Ishikawa (cell line): ENCODE measurements at regions not wholly inside any gene's neighbourhood (a gene's known extent, or its start where the extent isn't known, plus 50 kb on each side); places are given as distances from the start of the nearest gene placed in this dataset.

Source experiments
- CEBPB ChIP-seq: IDR thresholded peaks from 2 replicates; pipeline ENCODE4 v1.6.1; 2012
- CREB1 ChIP-seq: IDR thresholded peaks from 2 replicates; pipeline ENCODE4 v1.6.1; 2012; ENCODE audit warnings: low read depth
- EGR1 ChIP-seq: IDR thresholded peaks from 2 replicates; pipeline ENCODE4 v1.6.1; 2012
- EP300 ChIP-seq: IDR thresholded peaks from 2 replicates; pipeline ENCODE4 v1.6.1; 2012; ENCODE audit warnings: borderline replicate concordance
- FOXM1 ChIP-seq: IDR thresholded peaks from 2 replicates; pipeline ENCODE4 v1.6.1; 2012; ENCODE audit warnings: low read depth, borderline replicate concordance
- MAX ChIP-seq: IDR thresholded peaks from 2 replicates; pipeline ENCODE4 v1.6.1; 2012
- NFIC ChIP-seq: IDR thresholded peaks from 2 replicates; pipeline ENCODE4 v1.6.1; 2012
- RAD21 ChIP-seq: IDR thresholded peaks from 2 replicates; pipeline ENCODE4 v1.6.1; 2012; ENCODE audit warnings: low read depth
- TAF1 ChIP-seq: IDR thresholded peaks from 2 replicates; pipeline ENCODE4 v1.6.1; 2012; ENCODE audit warnings: low read depth, mild to moderate bottlenecking
- TCF12 ChIP-seq: IDR thresholded peaks from 2 replicates; pipeline ENCODE4 v1.6.1; 2012; ENCODE audit warnings: low read depth
- TEAD4 ChIP-seq: IDR thresholded peaks from 2 replicates; pipeline ENCODE4 v1.6.1; 2012
- USF1 ChIP-seq: IDR thresholded peaks from 2 replicates; pipeline ENCODE4 v1.6.1; 2012
- YY1 ChIP-seq: IDR thresholded peaks from 2 replicates; pipeline ENCODE4 v1.6.1; 2012; ENCODE audit warnings: low read depth
- ZBTB7A ChIP-seq: IDR thresholded peaks from 2 replicates; pipeline ENCODE4 v1.6.1; 2012; ENCODE audit warnings: low read depth
- TF ChIP-seq, protein P1 (sequence below): IDR thresholded peaks from 2 replicates; pipeline ENCODE4 v1.6.1; 2012; ENCODE audit warnings: low read depth, mild to moderate bottlenecking

GRCh38 chr2:136628490-136628889 is 136.9 kb upstream of the THSD7B start:
- TF ChIP-seq TCF12, result no peak
- TF ChIP-seq ZBTB7A, result no peak
- TF ChIP-seq CEBPB, result no peak
- no peak for TF ChIP-seq MAX
- TF ChIP-seq TAF1, result no peak
- TF ChIP-seq TEAD4, result no peak
- TF ChIP-seq EP300, result no peak
- TF ChIP-seq, protein P1, sequence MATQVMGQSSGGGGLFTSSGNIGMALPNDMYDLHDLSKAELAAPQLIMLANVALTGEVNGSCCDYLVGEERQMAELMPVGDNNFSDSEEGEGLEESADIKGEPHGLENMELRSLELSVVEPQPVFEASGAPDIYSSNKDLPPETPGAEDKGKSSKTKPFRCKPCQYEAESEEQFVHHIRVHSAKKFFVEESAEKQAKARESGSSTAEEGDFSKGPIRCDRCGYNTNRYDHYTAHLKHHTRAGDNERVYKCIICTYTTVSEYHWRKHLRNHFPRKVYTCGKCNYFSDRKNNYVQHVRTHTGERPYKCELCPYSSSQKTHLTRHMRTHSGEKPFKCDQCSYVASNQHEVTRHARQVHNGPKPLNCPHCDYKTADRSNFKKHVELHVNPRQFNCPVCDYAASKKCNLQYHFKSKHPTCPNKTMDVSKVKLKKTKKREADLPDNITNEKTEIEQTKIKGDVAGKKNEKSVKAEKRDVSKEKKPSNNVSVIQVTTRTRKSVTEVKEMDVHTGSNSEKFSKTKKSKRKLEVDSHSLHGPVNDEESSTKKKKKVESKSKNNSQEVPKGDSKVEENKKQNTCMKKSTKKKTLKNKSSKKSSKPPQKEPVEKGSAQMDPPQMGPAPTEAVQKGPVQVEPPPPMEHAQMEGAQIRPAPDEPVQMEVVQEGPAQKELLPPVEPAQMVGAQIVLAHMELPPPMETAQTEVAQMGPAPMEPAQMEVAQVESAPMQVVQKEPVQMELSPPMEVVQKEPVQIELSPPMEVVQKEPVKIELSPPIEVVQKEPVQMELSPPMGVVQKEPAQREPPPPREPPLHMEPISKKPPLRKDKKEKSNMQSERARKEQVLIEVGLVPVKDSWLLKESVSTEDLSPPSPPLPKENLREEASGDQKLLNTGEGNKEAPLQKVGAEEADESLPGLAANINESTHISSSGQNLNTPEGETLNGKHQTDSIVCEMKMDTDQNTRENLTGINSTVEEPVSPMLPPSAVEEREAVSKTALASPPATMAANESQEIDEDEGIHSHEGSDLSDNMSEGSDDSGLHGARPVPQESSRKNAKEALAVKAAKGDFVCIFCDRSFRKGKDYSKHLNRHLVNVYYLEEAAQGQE, result no peak
- no peak for TF ChIP-seq CREB1
- TF ChIP-seq YY1, result no peak
- TF ChIP-seq EGR1, result no peak
- no peak for TF ChIP-seq FOXM1
- no peak for TF ChIP-seq RAD21
- TF ChIP-seq NFIC, result no peak
- TF ChIP-seq USF1, result no peak

DNA sequence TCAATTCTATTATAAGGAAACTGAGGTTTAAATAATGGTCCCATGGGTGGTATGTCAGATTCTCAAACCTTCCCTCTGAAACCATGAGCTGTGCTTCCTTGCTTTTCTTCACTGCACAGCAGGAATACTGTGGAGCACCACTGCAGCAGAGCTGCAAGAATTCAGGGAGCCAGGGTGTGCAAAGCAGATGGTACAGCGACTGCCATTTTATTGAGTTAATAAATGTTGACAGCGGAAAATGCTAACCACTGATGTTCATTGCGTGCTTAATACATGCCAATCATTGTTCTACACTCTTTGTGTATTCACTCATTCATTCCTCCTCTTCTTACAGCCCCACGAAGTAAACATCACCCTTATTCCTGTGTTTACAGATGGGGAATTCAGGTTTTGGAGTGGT is 152.2 kb upstream of the THSD7B start:
- TF ChIP-seq FOXM1, result no peak

GRCh38 chr2:136612079-136612478 is 153.3 kb upstream of the THSD7B start:
- no peak for TF ChIP-seq NFIC
- TF ChIP-seq EP300, result no peak
- TF ChIP-seq CEBPB, result no peak
- TF ChIP-seq EGR1, result no peak
- TF ChIP-seq FOXM1, result no peak
- no peak for TF ChIP-seq TCF12
- no peak for TF ChIP-seq USF1
- no peak for TF ChIP-seq TEAD4
- no peak for TF ChIP-seq RAD21
- no peak for TF ChIP-seq CREB1
- TF ChIP-seq, protein P1, result no peak
- no peak for TF ChIP-seq ZBTB7A
- no peak for TF ChIP-seq YY1
- no peak for TF ChIP-seq TAF1
- no peak for TF ChIP-seq MAX

- TF ChIP-seq, protein P1, result no peak
- TF ChIP-seq EP300 (no peak), CEBPB (no peak), YY1 (no peak), EGR1 (no peak), TCF12 (no peak), MAX (no peak), RAD21 (no peak), CREB1 (no peak), USF1 (no peak)
Measured at GRCh38 chr2:136611451-136611850, 153.9 kb upstream of the THSD7B start.
